ENCODE measurements at regions not wholly inside any gene's neighbourhood (a gene's known extent, or its start where the extent isn't known, plus 50 kb on each side); places are given as distances from the start of the nearest gene placed in this dataset.

- H4K20me1 ChIP-seq (ENCODE audit: insufficient read depth, low read length) = no peaks in the 10 kb centered on the region; the same call in 1 of the 2 replicates
- H3K4me1 ChIP-seq (ENCODE audit: insufficient read depth, low read length) = no peaks in the 10 kb centered on the region
- no TSS peak for BruUV-seq (replicated peaks)
- H3K9ac ChIP-seq (ENCODE audit: insufficient read depth, low read depth, low read length) = no peak overlapping the region
- ChIA-PET CTCF (ENCODE audit: low intra/inter-chr PET ratio, low total read pairs) (no interaction called here), POLR2A (no interaction called here)
- peaks cover 18 to 87% of the 10 kb centered on the region in 2 experiments; a peak in 4 of 5 replicates for H3K27me3 ChIP-seq (ENCODE audit: control insufficient read depth in 1 of 2, insufficient read depth in 2 of 2, low read length in 2 of 2)
- TF ChIP-seq HNF1B (CRISPR knock-in tag; IDR thresholded peaks at IDR 0.05) = no peak
- TF ChIP-seq ZNF629 (CRISPR knock-in tag; conservative IDR thresholded peaks at IDR 0.05) = peak; percentile 72
- intact Hi-C loops (cut with micrococcal nuclease; ENCODE audit: unreplicated experiment) = no loop called here
- H3K36me3 ChIP-seq (replicated peaks in 1 of 2; ENCODE audit: control insufficient read depth in 1 of 2, insufficient read depth in 2 of 2, low read length in 2 of 2) = no peaks in the 10 kb centered on the region
- 5% methylated on average over 4 of the region's 5 CpGs for WGBS (ENCODE audit: low lambda C conversion rate)
- peaks cover 7% of the 10 kb centered on the region; the same call in 1 of the 2 replicates for H3K9me3 ChIP-seq (ENCODE audit: low read length)
- ATAC-seq (no peak), DNase-seq (ENCODE audit: low spot score) (no peak), FAIRE-seq (no peak)
- no peak overlapping the region for H3K4me3 ChIP-seq (replicated peaks in 1 of 3; ENCODE audit: insufficient read depth in 1 of 3, low read depth in 2 of 3, low read length in 3 of 3)
- in situ Hi-C loops (cut with HindIII; ENCODE audit: extremely low pct_ligation_motif_present, low pct_unique_long_range_greater_than_20kb) = no loop called here
- H2AFZ ChIP-seq (ENCODE audit: low read length) = no peak overlapping the region
- H3K79me2 ChIP-seq (ENCODE audit: insufficient read depth, low read length) = no peaks in the 10 kb centered on the region
- H3K27ac ChIP-seq (ENCODE audit: extremely low read length, insufficient read depth, low read length) = no peak overlapping the region
- H3K4me2 ChIP-seq (ENCODE audit: low read depth, low read length) = no peak overlapping the region
These were observed 208.0 kb upstream of the TNRC6C start for GRCh38 chr17:77750427-77751043.

GRCh38 chr17:77753246-77753645, 205.3 kb upstream of the TNRC6C start:
- Histone ChIP-seq H3K4me3 (replicated peaks in 1 of 3; ENCODE audit: insufficient read depth in 1 of 3, low read depth in 2 of 3, low read length in 3 of 3) (no peak overlapping the region), H3K4me2 (ENCODE audit: low read depth, low read length) (no peak overlapping the region), H3K27me3 (ENCODE audit: control insufficient read depth in 1 of 2, insufficient read depth in 2 of 2, low read length in 2 of 2) (peaks cover 20 to 87% of the 10 kb centered on the region in 2 experiments; a peak in 4 of 5 replicates), H3K9ac (ENCODE audit: insufficient read depth, low read depth, low read length) (no peak overlapping the region), H2AFZ (ENCODE audit: low read length) (no peak overlapping the region), H3K27ac (ENCODE audit: extremely low read length, insufficient read depth, low read length) (no peak overlapping the region), H3K36me3 (replicated peaks in 1 of 2; ENCODE audit: control insufficient read depth in 1 of 2, insufficient read depth in 2 of 2, low read length in 2 of 2) (no peaks in the 10 kb centered on the region), H4K20me1 (ENCODE audit: insufficient read depth, low read length) (no peaks in the 10 kb centered on the region), H3K79me2 (ENCODE audit: insufficient read depth, low read length) (no peaks in the 10 kb centered on the region), H3K4me1 (ENCODE audit: insufficient read depth, low read length) (no peaks in the 10 kb centered on the region), H3K9me3 (ENCODE audit: low read length) (peaks cover 8% of the 10 kb centered on the region; the same call in 1 of the 2 replicates)
- FAIRE-seq (no peak), DNase-seq (ENCODE audit: low spot score) (no peak), ATAC-seq (no peak)
- intact Hi-C loops (cut with micrococcal nuclease; ENCODE audit: unreplicated experiment) (no loop called here), in situ Hi-C loops (cut with HindIII; ENCODE audit: extremely low pct_ligation_motif_present, low pct_unique_long_range_greater_than_20kb) (no loop called here)
- CTCF ChIA-PET (ENCODE audit: low intra/inter-chr PET ratio, low total read pairs) = no interaction called here
- 28% methylated on average over 8 of the region's 8 CpGs for WGBS (ENCODE audit: low lambda C conversion rate)
- POLR2A ChIA-PET = no interaction called here
- no TSS peak for BruUV-seq (replicated peaks)
- no peak for TF ChIP-seq GLI4 (CRISPR knock-in tag; IDR thresholded peaks at IDR 0.05; ENCODE audit: borderline replicate concordance)
- TF ChIP-seq NFRKB (IDR thresholded peaks at IDR 0.05) = no peak
- no peak for TF ChIP-seq ZNF383 (CRISPR knock-in tag; IDR thresholded peaks at IDR 0.05; ENCODE audit: borderline replicate concordance)
- TF ChIP-seq IKZF4 (CRISPR knock-in tag; IDR thresholded peaks at IDR 0.05; ENCODE audit: borderline replicate concordance, low read depth, not compliant biosample characterization) = no peak
- no peak for TF ChIP-seq GATA4 (IDR thresholded peaks at IDR 0.05; ENCODE audit: borderline replicate concordance, low read depth)
- no peak for TF ChIP-seq ZNF598 (CRISPR knock-in tag; IDR thresholded peaks at IDR 0.05; ENCODE audit: borderline replicate concordance)
- no peak for TF ChIP-seq DBP (CRISPR knock-in tag; IDR thresholded peaks at IDR 0.05; ENCODE audit: not compliant biosample characterization)
- TF ChIP-seq ZSCAN12 (CRISPR knock-in tag; IDR thresholded peaks at IDR 0.05) = no peak
- TF ChIP-seq ZNF83 (CRISPR knock-in tag; IDR thresholded peaks at IDR 0.05; ENCODE audit: borderline replicate concordance) = no peak
- no peak for TF ChIP-seq TFDP2 (CRISPR knock-in tag; IDR thresholded peaks at IDR 0.05)
- TF ChIP-seq TP53 (CRISPR knock-in tag; conservative IDR thresholded peaks at IDR 0.05) = no peak
- TF ChIP-seq ARID2 (CRISPR knock-in tag; IDR thresholded peaks at IDR 0.05; ENCODE audit: borderline replicate concordance) = no peak
- no peak for TF ChIP-seq NFIB (CRISPR knock-in tag; IDR thresholded peaks at IDR 0.05; ENCODE audit: borderline replicate concordance)

Measured in HepG2 (cell line).